GM23248 (cell line): ENCODE measurements at regions not wholly inside any gene's neighbourhood (a gene's known extent, or its start where the extent isn't known, plus 50 kb on each side); places are given as distances from the start of the nearest gene placed in this dataset.

Experiments
- DNase-seq: peaks from one replicate; pipeline ENCODE4 v3.0.0-alpha.2; 2015
- H2AFZ ChIP-seq: fragments of 200-600 bp; sonication (generic); 2 replicates; pipeline ENCODE4 v1.6.1; 2016; ENCODE audit warnings: antibody characterized with exemption
- H3F3A ChIP-seq: fragments of 200-600 bp; sonication (generic); 2 replicates; pipeline ENCODE4 v1.6.1; 2016; ENCODE audit warnings: mild to moderate bottlenecking, antibody characterized with exemption, mixed run types; ENCODE audit not compliant: insufficient read depth
- H3K27ac ChIP-seq: fragments of 200-600 bp; sonication (generic); 2 replicates; pipeline ENCODE4 v1.5.1; 2016; ENCODE audit warnings: mild to moderate bottlenecking
- H3K27me3 ChIP-seq: fragments of 200-600 bp; sonication (generic); replicated peaks from 2 replicates; pipeline ENCODE4 v1.6.1; 2016; ENCODE audit warnings: mild to moderate bottlenecking; ENCODE audit not compliant: insufficient read depth
- H3K36me3 ChIP-seq: fragments of 200-600 bp; sonication (generic); 2 replicates; pipeline ENCODE4 v1.6.1; 2016; ENCODE audit warnings: low read depth, mild to moderate bottlenecking
- H3K4me1 ChIP-seq: fragments of 200-600 bp; sonication (generic); 2 replicates; pipeline ENCODE4 v1.6.1; 2016; ENCODE audit warnings: mild to moderate bottlenecking; ENCODE audit not compliant: insufficient read depth
- H3K4me2 ChIP-seq: fragments of 200-600 bp; sonication (generic); one replicate; pipeline ENCODE4 v1.6.1; 2016; ENCODE audit warnings: mild to moderate bottlenecking; ENCODE audit not compliant: unreplicated experiment
- H3K4me3 ChIP-seq: fragments of 200-600 bp; sonication (generic); 2 replicates; pipeline ENCODE4 v1.5.1; 2016; ENCODE audit warnings: mild to moderate bottlenecking
- H3K79me2 ChIP-seq: fragments of 200-600 bp; sonication (generic); 2 replicates; pipeline ENCODE4 v1.6.1; 2016; ENCODE audit warnings: mild to moderate bottlenecking; ENCODE audit not compliant: insufficient read depth
- H3K9ac ChIP-seq: fragments of 200-600 bp; sonication (generic); 2 replicates; pipeline ENCODE4 v1.6.1; 2016; ENCODE audit warnings: mild to moderate bottlenecking
- H3K9me2 ChIP-seq: fragments of 200-600 bp; sonication (generic); 2 replicates; pipeline ENCODE4 v1.6.1; 2016; ENCODE audit warnings: mixed run types, mild to moderate bottlenecking, moderate library complexity; ENCODE audit not compliant: insufficient read depth
- H3K9me3 ChIP-seq: fragments of 200-600 bp; sonication (generic); one replicate; pipeline ENCODE4 v1.6.1; 2017; ENCODE audit warnings: low read depth
- H4K20me1 ChIP-seq: fragments of 200-600 bp; sonication (generic); 2 replicates; pipeline ENCODE4 v1.6.0; 2016; ENCODE audit not compliant: insufficient read depth
- EZH2 ChIP-seq: fragments of 200-600 bp; sonication (generic); IDR thresholded peaks from 2 replicates; pipeline ENCODE4 v1.6.1; 2018; ENCODE audit warnings: antibody characterized with exemption, mild to moderate bottlenecking; ENCODE audit not compliant: insufficient read depth, poor library complexity, severe bottlenecking
- EZH2phosphoT487 ChIP-seq: fragments of 200-600 bp; sonication (generic); IDR thresholded peaks from 2 replicates; pipeline ENCODE4 v1.6.1; 2018; ENCODE audit warnings: antibody characterized with exemption, moderate library complexity, mild to moderate bottlenecking, low read depth; ENCODE audit not compliant: insufficient read depth
- WGBS, 2 experiments: methylation state at CpG; one replicate each; pipeline ENCODE4 v1.1.6; 2015 to 2017; ENCODE audit warnings: low lambda C conversion rate in 2 of 2, low coverage in 1 of 2; ENCODE audit errors: missing lambda C conversion rate in 2 of 2; 5-methylcytosine and 5-hydroxymethylcytosine counted together
- in situ Hi-C: fragments of 300-500 bp; cut with MboI; formaldehyde crosslinking; loops from 2 replicates; pipeline ENCODE4 v1.15.0; 2020

DNA sequence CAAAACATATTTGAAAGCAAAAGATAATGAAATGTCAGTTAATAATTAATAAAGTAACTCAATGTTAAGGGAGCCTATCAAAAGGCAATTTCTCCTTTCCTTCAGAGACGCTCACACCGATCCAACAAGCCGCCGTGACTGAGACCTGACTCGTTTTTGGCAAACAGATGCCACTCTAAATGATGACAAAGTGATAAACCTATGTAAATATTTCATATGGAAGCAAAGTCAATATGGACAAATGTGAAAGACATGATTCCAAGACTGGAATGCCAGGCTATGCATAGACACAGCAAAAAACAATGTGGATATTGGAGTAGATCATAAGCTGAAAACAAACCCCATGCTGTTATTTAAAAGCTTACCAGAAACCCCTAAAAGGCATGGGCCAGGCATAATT is 137.2 kb upstream of the SUCLG2 start:
- TF ChIP-seq EZH2 = no peak
- no peak for TF ChIP-seq EZH2phosphoT487
- Histone ChIP-seq H3K9me2 (no peaks in the 10 kb centered on the region), H2AFZ (no peak overlapping the region), H3K27me3 (no peaks in the 10 kb centered on the region), H3K36me3 (no peaks in the 10 kb centered on the region), H3K9me3 (no peaks in the 10 kb centered on the region), H3K4me2 (no peak overlapping the region), H3K27ac (no peak overlapping the region), H4K20me1 (no peaks in the 10 kb centered on the region), H3K79me2 (no peaks in the 10 kb centered on the region), H3K4me3 (no peak overlapping the region), H3K9ac (no peak overlapping the region), H3K4me1 (no peaks in the 10 kb centered on the region), H3F3A (no peaks in the 10 kb centered on the region)
- no peak for DNase-seq
- 70 to 72% methylated on average over 5 of the region's 5 CpGs for WGBS, 2 experiments
- in situ Hi-C loops = loop anchor here (25.0 kb wide), 1 partner anchor 679 kb away; no protein-coding TSS in a partner anchor

DNA sequence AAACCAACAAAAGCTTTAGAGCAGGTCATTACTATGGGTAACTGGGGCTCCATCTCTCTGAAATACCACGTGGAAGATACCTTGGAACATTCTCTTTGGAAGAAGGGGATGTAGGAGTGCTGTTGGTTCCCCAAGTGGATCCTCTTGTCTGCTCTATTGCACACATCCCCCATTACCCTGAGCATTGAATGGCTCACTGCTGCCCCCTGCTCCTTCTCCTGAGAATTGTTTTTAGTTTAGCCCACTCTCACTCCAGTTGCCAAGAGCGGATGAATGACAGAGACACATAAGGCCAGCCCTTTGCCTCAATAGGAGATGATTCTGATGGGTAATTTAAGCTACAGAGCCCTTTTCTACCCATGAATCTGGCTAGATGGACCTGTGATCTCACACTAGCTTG is 135.6 kb upstream of the SUCLG2 start:
- Histone ChIP-seq H3K27ac (no peak overlapping the region), H3K9me2 (no peaks in the 10 kb centered on the region), H3K9ac (no peak overlapping the region), H3K4me3 (no peak overlapping the region), H3F3A (no peaks in the 10 kb centered on the region), H2AFZ (no peak overlapping the region), H3K4me2 (no peak overlapping the region), H4K20me1 (no peaks in the 10 kb centered on the region), H3K4me1 (no peaks in the 10 kb centered on the region), H3K27me3 (no peaks in the 10 kb centered on the region), H3K36me3 (no peaks in the 10 kb centered on the region), H3K79me2 (no peaks in the 10 kb centered on the region), H3K9me3 (no peaks in the 10 kb centered on the region)
- in situ Hi-C loops = loop anchor here (25.0 kb wide), 1 partner anchor 678 kb away; no protein-coding TSS in a partner anchor
- 13 to 17% methylated on average over 2 of the region's 2 CpGs for WGBS, 2 experiments
- peak; percentile 63 for DNase-seq
- TF ChIP-seq EZH2 = no peak

DNA sequence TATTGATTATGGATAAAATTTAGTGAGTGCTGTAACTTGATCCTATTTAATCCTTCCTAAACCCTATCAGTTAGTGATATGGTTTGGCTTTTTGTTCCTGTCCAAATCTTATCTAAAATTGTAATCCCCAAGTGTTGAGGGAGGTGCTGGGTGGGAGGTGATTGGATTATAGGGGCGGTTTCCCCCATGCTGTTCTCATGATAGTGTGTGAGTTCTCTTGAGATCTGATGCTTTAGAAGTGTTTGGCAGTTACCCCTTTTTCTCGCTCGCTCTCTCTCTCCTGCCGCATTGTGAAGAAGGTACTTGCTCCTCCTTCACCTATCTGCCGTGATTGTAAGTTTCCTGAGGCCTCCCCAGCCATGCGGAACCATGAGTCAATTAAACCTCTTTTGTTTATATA is 134.0 kb upstream of the SUCLG2 start:
- no peaks in the 10 kb centered on the region for H3K9me3 ChIP-seq
- H3K4me2 ChIP-seq = no peak overlapping the region
- H2AFZ ChIP-seq = no peak overlapping the region
- H4K20me1 ChIP-seq = no peaks in the 10 kb centered on the region
- H3K9me2 ChIP-seq = no peaks in the 10 kb centered on the region
- DNase-seq = no peak
- H3F3A ChIP-seq = no peaks in the 10 kb centered on the region
- H3K27ac ChIP-seq = no peak overlapping the region
- in situ Hi-C loops = loop anchor here (10.0 to 25.0 kb wide), 2 partner anchors 414 to 676 kb away; no protein-coding TSS in a partner anchor
- H3K4me1 ChIP-seq = no peaks in the 10 kb centered on the region
- no peaks in the 10 kb centered on the region for H3K27me3 ChIP-seq
- WGBS, 2 experiments = 67 to 74% methylated on average over 6 of the region's 6 CpGs
- no peak overlapping the region for H3K9ac ChIP-seq
- TF ChIP-seq EZH2 (no peak), EZH2phosphoT487 (no peak)
- no peaks in the 10 kb centered on the region for H3K79me2 ChIP-seq
- no peak overlapping the region for H3K4me3 ChIP-seq
- H3K36me3 ChIP-seq = no peaks in the 10 kb centered on the region

DNA sequence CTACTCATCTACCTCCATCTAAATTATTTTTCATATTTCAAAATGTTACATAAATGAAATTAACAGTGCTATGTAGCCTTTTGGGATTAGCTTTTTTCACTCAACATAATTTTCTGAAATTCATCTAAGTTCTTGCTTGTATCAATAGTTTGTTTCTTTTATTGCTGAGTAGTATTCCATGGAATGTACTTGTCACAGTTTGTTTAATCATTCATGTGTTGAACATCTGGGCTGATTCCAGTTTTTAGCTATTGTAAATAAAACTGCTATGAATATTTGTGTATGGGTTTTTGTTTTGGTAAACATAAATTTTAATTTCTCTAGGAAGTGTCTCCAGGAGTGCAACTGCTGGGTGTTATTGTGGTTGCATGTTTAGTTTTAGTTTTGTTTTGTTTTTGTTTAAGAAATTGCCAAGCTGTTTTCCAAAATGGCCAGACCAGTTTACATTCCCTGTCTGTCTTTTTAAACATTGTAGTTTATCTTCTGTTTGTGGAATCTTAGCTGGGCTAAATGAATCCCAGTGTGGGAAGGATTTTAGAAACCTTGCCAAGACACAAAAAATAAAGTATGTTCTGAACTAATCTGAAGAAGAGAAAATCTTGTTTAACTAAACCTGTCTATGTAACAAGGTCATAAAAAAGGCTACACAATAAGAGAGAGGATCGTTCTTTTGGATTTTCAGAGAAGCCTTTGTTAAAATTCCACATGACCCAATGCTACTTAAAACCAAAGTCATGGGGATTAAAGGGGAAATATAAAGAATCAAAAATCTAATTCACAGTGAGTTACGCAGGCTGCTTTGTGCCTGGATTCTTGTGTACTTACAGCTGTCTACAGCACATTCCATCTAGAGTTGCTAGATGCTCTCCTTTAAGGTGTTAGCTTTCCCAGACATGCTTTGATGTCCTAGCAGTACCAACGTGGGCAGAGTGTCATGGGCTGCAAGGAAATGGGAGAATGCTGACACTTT is 129.2 kb upstream of the SUCLG2 start:
- no peak overlapping the region for H3K27ac ChIP-seq

More for the DNA sequence above, 129.2 kb upstream of the SUCLG2 start:
- in situ Hi-C loops = loop anchor here (10.0 to 25.0 kb wide), 2 partner anchors 409 to 671 kb away; no protein-coding TSS in a partner anchor
- H3K36me3 ChIP-seq = no peaks in the 10 kb centered on the region
- no peaks in the 10 kb centered on the region for H3K4me1 ChIP-seq
- H3K79me2 ChIP-seq = no peaks in the 10 kb centered on the region
- no peaks in the 10 kb centered on the region for H3K27me3 ChIP-seq
- H3K9ac ChIP-seq = no peak overlapping the region
- H3K4me3 ChIP-seq = no peak overlapping the region
- WGBS, 2 experiments = 47 to 50% methylated on average over 3 of the region's 3 CpGs
- no peaks in the 10 kb centered on the region for H3K9me3 ChIP-seq
- no peak overlapping the region for H2AFZ ChIP-seq
- TF ChIP-seq EZH2 (no peak), EZH2phosphoT487 (no peak)
- H3K4me2 ChIP-seq = no peak overlapping the region
- no peaks in the 10 kb centered on the region for H4K20me1 ChIP-seq
- DNase-seq = peak; percentile 9
- H3F3A ChIP-seq = no peaks in the 10 kb centered on the region
- no peaks in the 10 kb centered on the region for H3K9me2 ChIP-seq
